ENCODE measurements at regions not wholly inside any gene's neighbourhood (a gene's known extent, or its start where the extent isn't known, plus 50 kb on each side); places are given as distances from the start of the nearest gene placed in this dataset.

- intact Hi-C loops (cut with DNase I), result no loop called here
- no peak for DNase-seq
Observed at GRCh38 chr17:70230850-70231640, 61.7 kb downstream of the KCNJ2 start.

- DNase-seq, result no peak
Observed at GRCh38 chr17:70232466-70232865, 63.1 kb downstream of the KCNJ2 start.

GRCh38 chr17:70235252-70235651, 65.9 kb downstream of the KCNJ2 start:
- intact Hi-C loops (cut with DNase I), result no loop called here
- DNase-seq, result no peak

More at GRCh38 chr17:70232466-70232865, 63.1 kb downstream of the KCNJ2 start:
- intact Hi-C loops (cut with DNase I), result no loop called here

GRCh38 chr17:70238228-70238627, 68.9 kb downstream of the KCNJ2 start:
- no peak for DNase-seq
- intact Hi-C loops (cut with DNase I), result no loop called here

GRCh38 chr17:70238646-70239045, 69.3 kb downstream of the KCNJ2 start:
- no peak for DNase-seq
- intact Hi-C loops (cut with DNase I), result no loop called here

- no peak for DNase-seq
- intact Hi-C loops (cut with DNase I), result no loop called here
Observed at GRCh38 chr17:70239391-70239826, 70.1 kb downstream of the KCNJ2 start.

GRCh38 chr17:70241071-70241470, 71.7 kb downstream of the KCNJ2 start:
- DNase-seq, result no peak
- intact Hi-C loops (cut with DNase I), result no loop called here

GRCh38 chr17:70242781-70243437, 73.6 kb downstream of the KCNJ2 start:
- intact Hi-C loops (cut with DNase I), result no loop called here
- no peak for DNase-seq

- intact Hi-C loops (cut with DNase I), result no loop called here
- no peak for DNase-seq
Observed at GRCh38 chr17:70251706-70252105, 82.4 kb downstream of the KCNJ2 start.

- no peak for DNase-seq
- intact Hi-C loops (cut with DNase I), result no loop called here
Observed at GRCh38 chr17:70254735-70255460, 85.6 kb downstream of the KCNJ2 start.

- no peak for DNase-seq
- intact Hi-C loops (cut with DNase I), result no loop called here
Observed at GRCh38 chr17:70256751-70257150, 87.4 kb downstream of the KCNJ2 start.

- intact Hi-C loops (cut with DNase I), result no loop called here
- DNase-seq, result no peak
Observed at GRCh38 chr17:70258465-70258864, 89.1 kb downstream of the KCNJ2 start.

- DNase-seq, result no peak
- intact Hi-C loops (cut with DNase I), result no loop called here
Observed at GRCh38 chr17:70259400-70259799, 90.1 kb downstream of the KCNJ2 start.

- no peak for DNase-seq
- intact Hi-C loops (cut with DNase I), result no loop called here
Observed at GRCh38 chr17:70261170-70261569, 91.8 kb downstream of the KCNJ2 start.

GRCh38 chr17:70265471-70265870, 96.1 kb downstream of the KCNJ2 start:
- DNase-seq, result no peak
- intact Hi-C loops (cut with DNase I), result no loop called here

GRCh38 chr17:70266394-70266793, 97.1 kb downstream of the KCNJ2 start:
- intact Hi-C loops (cut with DNase I), result no loop called here
- no peak for DNase-seq

GRCh38 chr17:70268383-70268782, 99.1 kb downstream of the KCNJ2 start:
- no peak for DNase-seq
- intact Hi-C loops (cut with DNase I), result no loop called here

GRCh38 chr17:70270554-70270953, 101.2 kb downstream of the KCNJ2 start:
- intact Hi-C loops (cut with DNase I), result no loop called here
- no peak for DNase-seq

GRCh38 chr17:70271200-70271599, 101.9 kb downstream of the KCNJ2 start:
- intact Hi-C loops (cut with DNase I), result no loop called here
- no peak for DNase-seq

- intact Hi-C loops (cut with DNase I), result no loop called here
- no peak for DNase-seq
Observed at GRCh38 chr17:70271672-70272071, 102.3 kb downstream of the KCNJ2 start.
